A673 (cell line): ENCODE measurements at regions not wholly inside any gene's neighbourhood (a gene's known extent, or its start where the extent isn't known, plus 50 kb on each side); places are given as distances from the start of the nearest gene placed in this dataset.

ENCODE experiments used
- BruUV-seq: library from RNA; stranded (reverse); fragments of 400-500 nt; replicated peaks from 2 replicates; lab custom pipeline; 2021; lab: Mats Ljungman, UMichigan
- CTCF ChIA-PET: fragments of 300-600 bp; sonication (Branson Sonifier 250); formaldehyde crosslinking; loops from one replicate; lab custom pipeline; 2022; ENCODE audit warnings: antibody characterized with exemption; lab: Charles Lee
- POLR2A ChIA-PET: fragments of 300-600 bp; sonication (Branson Sonifier 250); formaldehyde crosslinking; loops from one replicate; lab custom pipeline; 2022; ENCODE audit warnings: antibody characterized with exemption; ENCODE audit not compliant: low non-redundant PET; lab: Charles Lee
- DNase-seq: peaks from one replicate; pipeline ENCODE4 v3.0.0-alpha.2; 2015; ENCODE audit warnings: low spot score
- H3K27ac ChIP-seq: fragments of 200-600 bp; sonication (generic); 2 replicates; pipeline ENCODE4 v1.5.1; 2016; ENCODE audit warnings: mixed run types, low read depth, mild to moderate bottlenecking, mixed read lengths, antibody characterized with exemption, low read length; ENCODE audit not compliant: poor library complexity, severe bottlenecking
- H3K27me3 ChIP-seq: fragments of 200-600 bp; sonication (generic); replicated peaks from 2 replicates; pipeline ENCODE4 v1.6.1; 2017; ENCODE audit warnings: mixed run types, low read depth, mild to moderate bottlenecking, mixed read lengths, antibody characterized with exemption, low read length; ENCODE audit not compliant: insufficient read depth, poor library complexity
- H3K36me3 ChIP-seq: fragments of 200-600 bp; sonication (generic); 2 replicates; pipeline ENCODE4 v1.6.1; 2016; ENCODE audit warnings: mixed run types, mild to moderate bottlenecking, mixed read lengths, antibody characterized with exemption, low read length; ENCODE audit not compliant: insufficient read depth, poor library complexity, severe bottlenecking
- H3K4me1 ChIP-seq: fragments of 200-600 bp; sonication (generic); 2 replicates; pipeline ENCODE4 v1.6.1; 2017; ENCODE audit warnings: mixed run types, mild to moderate bottlenecking, mixed read lengths, antibody characterized with exemption, low read length; ENCODE audit not compliant: insufficient read depth, poor library complexity, severe bottlenecking
- H3K4me3 ChIP-seq: fragments of 200-600 bp; sonication (generic); 2 replicates; pipeline ENCODE4 v1.5.1; 2016; ENCODE audit warnings: low read depth, mixed run types, mild to moderate bottlenecking, mixed read lengths, low read length; ENCODE audit not compliant: poor library complexity, severe bottlenecking
- H3K9me3 ChIP-seq: fragments of 200-600 bp; sonication (generic); 2 replicates; pipeline ENCODE4 v1.6.1; 2016; ENCODE audit warnings: mixed run types, low read depth, mild to moderate bottlenecking, mixed read lengths, antibody characterized with exemption, low read length; ENCODE audit not compliant: poor library complexity, severe bottlenecking
- EZH2 ChIP-seq: fragments of 200-600 bp; sonication (generic); IDR thresholded peaks from 2 replicates; pipeline ENCODE4 v1.6.1; 2017; ENCODE audit warnings: borderline replicate concordance, low read depth, mild to moderate bottlenecking, mixed read lengths, antibody characterized with exemption, low read length; ENCODE audit not compliant: poor library complexity, severe bottlenecking
- intact Hi-C: fragments of 100-400 bp; cut with micrococcal nuclease; formaldehyde crosslinking; loops from one replicate; pipeline ENCODE4 v1.10.0; 2022; ENCODE audit not compliant: unreplicated experiment
- TF ChIP-seq, protein P1 (sequence below): fragments of 300-800, 200-600 bp; sonication (generic); conservative IDR thresholded peaks from 2 replicates; pipeline ENCODE4 v1.5.1; 2017; ENCODE audit warnings: low read depth, mild to moderate bottlenecking, antibody characterized with exemption, low read length, moderate library complexity, mixed read lengths

DNA sequence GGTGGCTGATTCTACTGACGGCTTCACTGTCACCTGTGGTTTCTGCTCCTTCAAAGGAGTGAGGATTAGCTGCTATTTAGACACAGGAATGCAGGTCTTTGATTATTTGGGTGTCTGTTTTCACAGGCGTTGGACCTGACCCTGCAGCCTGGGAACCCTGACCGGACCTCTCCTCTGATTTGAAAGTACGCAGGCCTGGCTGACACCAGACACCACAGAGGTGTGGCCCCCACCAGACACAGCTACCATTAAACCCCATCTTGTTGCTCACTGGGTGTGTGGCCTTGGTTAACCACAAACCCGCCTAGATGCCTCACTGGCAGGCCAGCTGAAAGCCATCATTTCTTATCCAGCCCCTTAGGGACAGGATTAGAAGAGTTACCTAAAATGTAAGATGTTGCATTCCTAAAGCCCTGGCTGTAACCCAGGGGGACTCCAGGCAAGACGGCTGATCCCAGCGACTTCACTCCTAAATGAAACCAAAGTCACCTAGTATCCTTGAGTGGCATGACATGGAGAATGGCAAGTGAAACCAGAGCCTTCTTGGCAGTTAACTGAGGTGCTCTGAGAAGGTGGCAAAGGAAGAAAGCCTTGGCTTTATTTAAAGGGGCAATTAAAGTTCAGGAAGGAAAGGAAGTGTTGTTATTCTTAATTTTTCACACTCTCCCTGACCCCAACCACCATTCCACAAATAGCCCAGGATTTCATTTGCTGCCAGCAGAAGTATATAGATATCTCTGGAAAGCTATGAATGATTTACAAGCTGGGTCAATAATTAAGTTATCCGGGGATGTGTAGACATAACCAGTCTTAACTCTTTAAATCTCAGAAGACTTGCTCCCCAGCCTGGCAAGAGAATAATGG is 169.9 kb downstream of the QRSL1 start:
- DNase-seq = peak; percentile 10
- H3K27me3 ChIP-seq = no peaks in the 10 kb centered on the region
- no peak overlapping the region for H3K4me3 ChIP-seq
- no peaks in the 10 kb centered on the region for H3K36me3 ChIP-seq
- H3K9me3 ChIP-seq = no peaks in the 10 kb centered on the region
- no TSS peak for BruUV-seq
- intact Hi-C loops = no loop called here
- no peaks in the 10 kb centered on the region for H3K4me1 ChIP-seq
- TF ChIP-seq, protein P1, sequence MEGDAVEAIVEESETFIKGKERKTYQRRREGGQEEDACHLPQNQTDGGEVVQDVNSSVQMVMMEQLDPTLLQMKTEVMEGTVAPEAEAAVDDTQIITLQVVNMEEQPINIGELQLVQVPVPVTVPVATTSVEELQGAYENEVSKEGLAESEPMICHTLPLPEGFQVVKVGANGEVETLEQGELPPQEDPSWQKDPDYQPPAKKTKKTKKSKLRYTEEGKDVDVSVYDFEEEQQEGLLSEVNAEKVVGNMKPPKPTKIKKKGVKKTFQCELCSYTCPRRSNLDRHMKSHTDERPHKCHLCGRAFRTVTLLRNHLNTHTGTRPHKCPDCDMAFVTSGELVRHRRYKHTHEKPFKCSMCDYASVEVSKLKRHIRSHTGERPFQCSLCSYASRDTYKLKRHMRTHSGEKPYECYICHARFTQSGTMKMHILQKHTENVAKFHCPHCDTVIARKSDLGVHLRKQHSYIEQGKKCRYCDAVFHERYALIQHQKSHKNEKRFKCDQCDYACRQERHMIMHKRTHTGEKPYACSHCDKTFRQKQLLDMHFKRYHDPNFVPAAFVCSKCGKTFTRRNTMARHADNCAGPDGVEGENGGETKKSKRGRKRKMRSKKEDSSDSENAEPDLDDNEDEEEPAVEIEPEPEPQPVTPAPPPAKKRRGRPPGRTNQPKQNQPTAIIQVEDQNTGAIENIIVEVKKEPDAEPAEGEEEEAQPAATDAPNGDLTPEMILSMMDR = no peak
- TF ChIP-seq EZH2 = no peak
- CTCF ChIA-PET = no interaction called here
- POLR2A ChIA-PET = no interaction called here
- H3K27ac ChIP-seq = no peak overlapping the region

DNA sequence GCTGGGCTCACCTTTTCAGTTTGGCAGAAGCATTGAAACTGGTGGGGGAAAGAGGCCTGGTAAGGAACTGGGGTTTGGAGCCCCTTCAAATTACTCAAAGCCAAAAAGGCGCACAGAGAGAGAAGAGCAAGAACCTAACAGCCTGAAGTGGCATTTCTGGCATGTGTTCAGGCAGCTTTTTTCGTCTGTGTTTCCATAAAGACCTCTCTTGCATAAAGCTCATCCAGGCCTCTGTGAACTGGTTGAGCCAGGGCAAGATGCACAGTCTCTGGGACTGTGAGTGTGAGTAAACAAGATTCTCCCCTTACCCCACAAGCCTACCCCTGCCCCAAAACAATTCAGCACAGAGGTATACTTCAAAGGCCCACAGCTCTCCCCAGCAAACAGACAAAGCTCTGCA is 167.8 kb downstream of the QRSL1 start:
- TF ChIP-seq, protein P1 = no peak
- no peak for TF ChIP-seq EZH2
- no peak for DNase-seq
- intact Hi-C loops = no loop called here
- no peaks in the 10 kb centered on the region for H3K27me3 ChIP-seq
- ChIA-PET POLR2A (no interaction called here), CTCF (no interaction called here)
- H3K4me1 ChIP-seq = no peaks in the 10 kb centered on the region
- no peaks in the 10 kb centered on the region for H3K9me3 ChIP-seq
- no TSS peak for BruUV-seq
- H3K36me3 ChIP-seq = no peaks in the 10 kb centered on the region
- no peak overlapping the region for H3K4me3 ChIP-seq
- H3K27ac ChIP-seq = no peak overlapping the region

DNA sequence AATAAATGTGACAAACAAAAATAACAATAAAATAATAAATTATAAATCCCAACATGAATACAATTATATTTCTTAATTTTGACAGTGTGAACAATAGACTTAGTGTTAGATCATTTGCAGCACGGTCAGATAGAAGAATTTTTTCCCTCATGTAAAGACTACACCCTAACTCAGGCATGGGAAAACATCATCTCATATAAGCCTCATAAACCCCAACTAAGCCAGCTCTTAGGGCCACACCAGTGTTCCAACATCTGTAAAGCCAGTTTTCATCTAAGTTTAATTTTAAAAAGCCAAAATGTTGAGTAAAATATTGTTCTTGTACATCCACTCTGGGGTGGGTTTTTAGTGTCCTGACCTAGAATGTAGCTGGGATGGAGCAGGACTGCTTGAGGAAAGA is 167.4 kb downstream of the QRSL1 start:
- no peak overlapping the region for H3K4me3 ChIP-seq
- no peak overlapping the region for H3K27ac ChIP-seq
- H3K27me3 ChIP-seq = no peaks in the 10 kb centered on the region
- intact Hi-C loops = no loop called here
- no peak for TF ChIP-seq EZH2
- TF ChIP-seq, protein P1 = no peak
- H3K4me1 ChIP-seq = no peaks in the 10 kb centered on the region
- H3K36me3 ChIP-seq = no peaks in the 10 kb centered on the region
- CTCF ChIA-PET = no interaction called here
- no peak for DNase-seq
- no TSS peak for BruUV-seq
- no peaks in the 10 kb centered on the region for H3K9me3 ChIP-seq
- POLR2A ChIA-PET = no interaction called here
